Hepatocyte (in vitro differentiated cells): ENCODE measurements at regions not wholly inside any gene's neighbourhood (a gene's known extent, or its start where the extent isn't known, plus 50 kb on each side); places are given as distances from the start of the nearest gene placed in this dataset.
A peak's percentile ranks its signal among the peaks of the same experiment; 100 is the strongest.

Experiments
- DNase-seq: peaks from one replicate; pipeline ENCODE4 v3.0.0-alpha.2; 2016; ENCODE audit warnings: low spot score
- H2AFZ ChIP-seq: fragments of 200-600 bp; sonication (generic); 2 replicates; pipeline ENCODE4 v1.6.0; 2016; ENCODE audit warnings: antibody characterized with exemption, mild to moderate bottlenecking
- H3K27ac ChIP-seq: fragments of 200-600 bp; sonication (generic); 2 replicates; pipeline ENCODE4 v1.5.1; 2016; ENCODE audit warnings: mild to moderate bottlenecking
- H3K27me3 ChIP-seq: fragments of 200-600 bp; sonication (generic); 2 replicates; pipeline ENCODE4 v1.6.1; 2016
- H3K36me3 ChIP-seq: fragments of 200-600 bp; sonication (generic); replicated peaks from 2 replicates; pipeline ENCODE4 v1.5.1; 2016; ENCODE audit warnings: low read depth; ENCODE audit not compliant: insufficient read depth
- H3K4me1 ChIP-seq: fragments of 200-600 bp; sonication (generic); 2 replicates; pipeline ENCODE4 v1.5.1; 2016; ENCODE audit warnings: mild to moderate bottlenecking, moderate library complexity; ENCODE audit not compliant: insufficient read depth
- H3K4me2 ChIP-seq: fragments of 200-600 bp; sonication (generic); 2 replicates; pipeline ENCODE4 v1.6.0; 2016
- H3K4me3 ChIP-seq: fragments of 200-600 bp; sonication (generic); 2 replicates; pipeline ENCODE4 v1.5.1; 2016; ENCODE audit warnings: mild to moderate bottlenecking
- H3K79me2 ChIP-seq: fragments of 200-600 bp; sonication (generic); 2 replicates; pipeline ENCODE4 v1.6.0; 2017; ENCODE audit warnings: mild to moderate bottlenecking
- H3K9me2 ChIP-seq: fragments of 200-600 bp; sonication (generic); replicated peaks from 2 replicates; pipeline ENCODE4 v1.6.0; 2017; ENCODE audit warnings: mild to moderate bottlenecking; ENCODE audit not compliant: insufficient read depth
- H3K9me3 ChIP-seq: fragments of 200-600 bp; sonication (generic); 2 replicates; pipeline ENCODE4 v1.5.1; 2016; ENCODE audit warnings: low read depth, mild to moderate bottlenecking
- H4K20me1 ChIP-seq: fragments of 200-600 bp; sonication (generic); 2 replicates; pipeline ENCODE4 v1.6.0; 2016; ENCODE audit warnings: mild to moderate bottlenecking; ENCODE audit not compliant: insufficient read depth, poor library complexity, severe bottlenecking
- CTCF ChIP-seq: fragments of 200-600 bp; sonication (generic); IDR thresholded peaks from 2 replicates; pipeline ENCODE4 v1.5.1; 2016; ENCODE audit warnings: antibody characterized with exemption, mild to moderate bottlenecking; ENCODE audit not compliant: poor library complexity
- EZH2 ChIP-seq: fragments of 200-600 bp; sonication (generic); IDR thresholded peaks from 2 replicates; pipeline ENCODE4 v1.6.1; 2016; ENCODE audit warnings: antibody characterized with exemption, mild to moderate bottlenecking, borderline replicate concordance
- EZH2phosphoT487 ChIP-seq: fragments of 200-600 bp; sonication (generic); IDR thresholded peaks from one replicate; pipeline ENCODE4 v1.6.1; 2018; ENCODE audit warnings: antibody characterized with exemption, mild to moderate bottlenecking, low read depth, moderate library complexity; ENCODE audit not compliant: unreplicated experiment, severe bottlenecking
- WGBS: methylation state at CpG from one replicate; pipeline ENCODE4 v1.1.6; 2016; ENCODE audit warnings: low lambda C conversion rate; ENCODE audit errors: missing lambda C conversion rate; 5-methylcytosine and 5-hydroxymethylcytosine counted together

- no peak overlapping the region for H3K4me2 ChIP-seq
- no peaks in the 10 kb centered on the region for H3K9me2 ChIP-seq
- H3K4me1 ChIP-seq, result no peaks in the 10 kb centered on the region
- no peak overlapping the region for H2AFZ ChIP-seq
- H3K27ac ChIP-seq, result no peak overlapping the region
- no peaks in the 10 kb centered on the region for H4K20me1 ChIP-seq
- WGBS, result 93% methylated on average over 3 of the region's 3 CpGs
- DNase-seq, result no peak
- no peak for TF ChIP-seq EZH2phosphoT487
- TF ChIP-seq CTCF, result no peak
- no peak for TF ChIP-seq EZH2
- no peaks in the 10 kb centered on the region for H3K36me3 ChIP-seq
- no peaks in the 10 kb centered on the region for H3K9me3 ChIP-seq
- no peak overlapping the region for H3K4me3 ChIP-seq
- no peaks in the 10 kb centered on the region for H3K79me2 ChIP-seq
- no peaks in the 10 kb centered on the region for H3K27me3 ChIP-seq
These were observed 589.3 kb downstream of the SOX5 start for GRCh38 chr12:23359975-23360701.

DNA sequence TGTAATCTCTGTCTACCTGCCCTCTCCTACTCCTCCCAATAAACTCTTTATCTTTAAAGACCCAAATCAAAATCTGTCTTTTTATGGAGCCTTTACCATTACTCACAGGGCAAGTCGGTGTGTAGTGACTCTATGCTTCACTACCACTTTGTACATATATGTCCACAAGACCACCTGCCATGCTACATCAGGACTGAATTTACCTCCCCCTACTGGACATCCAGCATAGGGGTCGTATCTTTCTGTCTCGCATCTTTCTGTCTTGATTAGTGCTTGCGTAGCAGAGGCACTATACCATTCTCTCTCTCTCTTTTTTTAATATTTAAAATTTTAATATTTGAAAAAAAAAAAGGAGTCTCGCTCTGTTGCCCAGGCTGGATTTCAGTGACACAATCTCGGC is 587.5 kb downstream of the SOX5 start:
- 64% methylated on average over 6 of the region's 6 CpGs for WGBS
- no peaks in the 10 kb centered on the region for H3K9me2 ChIP-seq
- no peaks in the 10 kb centered on the region for H3K27me3 ChIP-seq
- TF ChIP-seq EZH2, result no peak
- TF ChIP-seq CTCF, result peak; percentile 6
- TF ChIP-seq EZH2phosphoT487, result no peak
- H3K79me2 ChIP-seq, result no peaks in the 10 kb centered on the region
- no peak overlapping the region for H3K27ac ChIP-seq
- no peak overlapping the region for H3K4me3 ChIP-seq
- H3K4me1 ChIP-seq, result no peaks in the 10 kb centered on the region
- H3K9me3 ChIP-seq, result no peaks in the 10 kb centered on the region
- no peak overlapping the region for H2AFZ ChIP-seq
- no peaks in the 10 kb centered on the region for H4K20me1 ChIP-seq
- DNase-seq, result no peak
- H3K36me3 ChIP-seq, result no peaks in the 10 kb centered on the region
- H3K4me2 ChIP-seq, result no peak overlapping the region

DNA sequence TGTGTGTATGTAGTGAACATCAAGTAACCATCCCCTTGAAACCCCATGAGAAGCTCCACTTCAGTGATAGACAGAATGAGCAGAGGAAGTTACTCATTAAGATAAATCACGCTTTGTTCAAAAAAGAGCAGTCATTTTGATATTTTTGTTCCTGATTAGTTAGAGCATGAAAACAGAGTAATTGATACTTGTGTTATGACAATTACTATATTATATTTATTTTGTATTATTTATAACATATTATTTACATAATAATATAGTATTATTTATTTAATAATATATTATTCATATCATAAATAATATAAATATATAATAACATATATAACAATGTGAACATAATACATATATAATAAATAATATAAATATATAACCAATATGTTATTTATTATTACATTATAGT is 580.9 kb downstream of the SOX5 start:
- Histone ChIP-seq H3K79me2 (no peaks in the 10 kb centered on the region), H3K9me3 (no peaks in the 10 kb centered on the region), H3K36me3 (no peaks in the 10 kb centered on the region), H3K27me3 (no peaks in the 10 kb centered on the region), H3K9me2 (no peaks in the 10 kb centered on the region), H2AFZ (no peak overlapping the region), H3K27ac (no peak overlapping the region), H3K4me2 (no peak overlapping the region), H4K20me1 (no peaks in the 10 kb centered on the region), H3K4me1 (no peaks in the 10 kb centered on the region), H3K4me3 (no peak overlapping the region)
- no peak for DNase-seq
- WGBS, result 100% methylated on average over 1 of the region's 1 CpG
- no peak for TF ChIP-seq EZH2
- no peak for TF ChIP-seq EZH2phosphoT487
- no peak for TF ChIP-seq CTCF
